ENCODE measurements at regions not wholly inside any gene's neighbourhood (a gene's known extent, or its start where the extent isn't known, plus 50 kb on each side); places are given as distances from the start of the nearest gene placed in this dataset.

- TF ChIP-seq CTCF (IDR thresholded peaks at IDR 0.05) (no peak), POLR2A (IDR thresholded peaks at IDR 0.05) (no peak), POLR2AphosphoS5 (IDR thresholded peaks at IDR 0.05) (no peak)
Observed at GRCh38 chr6:74253261-74253660, 557.3 kb downstream of the CD109 start.

Data from breast epithelium (tissue), 3 donors.